Aorta (tissue), 5 donors: ENCODE measurements at regions not wholly inside any gene's neighbourhood (a gene's known extent, or its start where the extent isn't known, plus 50 kb on each side); places are given as distances from the start of the nearest gene placed in this dataset.

Experiments
- ATAC-seq: fragments of 200-7000 bp; cut with Tn5 transposase; one replicate; pipeline ENCODE4 v1.9.1; 2022; ENCODE audit warnings: moderate library complexity; ENCODE audit not compliant: low FRiP score
- DNase-seq, 2 donors: peaks; one replicate each; pipeline ENCODE4 v3.0.0-alpha.2; 2020
- H3K27ac ChIP-seq, 2 donors: one replicate each; pipeline ENCODE4 v1.5.1; 2013; ENCODE audit warnings: low read length in 2 of 2, mild to moderate bottlenecking in 2 of 2, moderate library complexity in 2 of 2, control low read depth in 1 of 2, inconsistent platforms in 1 of 2, low read depth in 1 of 2
- H3K27me3 ChIP-seq, 2 donors: one replicate each; pipeline ENCODE4 v1.6.1; 2013; ENCODE audit warnings: control low read depth in 1 of 2, low read length in 1 of 2, mild to moderate bottlenecking in 1 of 2, moderate library complexity in 1 of 2; ENCODE audit not compliant: insufficient read depth in 2 of 2, control insufficient read depth in 1 of 2
- H3K36me3 ChIP-seq, 2 donors: one replicate each; pipeline ENCODE4 v1.6.1; 2013; ENCODE audit warnings: control low read depth in 1 of 2, low read length in 1 of 2, mild to moderate bottlenecking in 1 of 2; ENCODE audit not compliant: insufficient read depth in 2 of 2, control insufficient read depth in 1 of 2
- H3K4me1 ChIP-seq, 2 donors: one replicate each; pipeline ENCODE4 v1.6.1; 2013; ENCODE audit warnings: low read length in 2 of 2, control low read depth in 1 of 2, mild to moderate bottlenecking in 1 of 2, moderate library complexity in 1 of 2; ENCODE audit not compliant: insufficient read depth in 2 of 2, control insufficient read depth in 1 of 2
- H3K4me3 ChIP-seq, 2 donors: one replicate each; pipeline ENCODE4 v1.5.1; 2013; ENCODE audit warnings: low read length in 2 of 2, control low read depth in 1 of 2, mild to moderate bottlenecking in 1 of 2
- H3K9me3 ChIP-seq: one replicate; pipeline ENCODE4 v1.6.1; 2013; ENCODE audit warnings: mild to moderate bottlenecking, low read length; ENCODE audit not compliant: control insufficient read depth
- WGBS, 2 donors: extraction: QIAGEN DNeasy Blood & Tissue Kit; methylation state at CpG; one replicate each; pipeline ENCODE4 v1.1.7; 2013; 5-methylcytosine and 5-hydroxymethylcytosine counted together
- intact Hi-C, 2 donors: fragments of 100-400 bp; cut with DNase I; formaldehyde crosslinking; loops; one replicate each; pipeline versions ENCODE4 v1.14.2 to v1.15.0; 2022
- donor health status: healthy with polysubstance abuse.
- donor health status: Bipolar disorder and iron deficiency.
- donor health status: DM: no; HTN: no; CAD: no.
- donor health status: DM: no; HTN: no; CAD: no.
- donor health status: DM: yes; HTN: yes; CAD: no.

DNA sequence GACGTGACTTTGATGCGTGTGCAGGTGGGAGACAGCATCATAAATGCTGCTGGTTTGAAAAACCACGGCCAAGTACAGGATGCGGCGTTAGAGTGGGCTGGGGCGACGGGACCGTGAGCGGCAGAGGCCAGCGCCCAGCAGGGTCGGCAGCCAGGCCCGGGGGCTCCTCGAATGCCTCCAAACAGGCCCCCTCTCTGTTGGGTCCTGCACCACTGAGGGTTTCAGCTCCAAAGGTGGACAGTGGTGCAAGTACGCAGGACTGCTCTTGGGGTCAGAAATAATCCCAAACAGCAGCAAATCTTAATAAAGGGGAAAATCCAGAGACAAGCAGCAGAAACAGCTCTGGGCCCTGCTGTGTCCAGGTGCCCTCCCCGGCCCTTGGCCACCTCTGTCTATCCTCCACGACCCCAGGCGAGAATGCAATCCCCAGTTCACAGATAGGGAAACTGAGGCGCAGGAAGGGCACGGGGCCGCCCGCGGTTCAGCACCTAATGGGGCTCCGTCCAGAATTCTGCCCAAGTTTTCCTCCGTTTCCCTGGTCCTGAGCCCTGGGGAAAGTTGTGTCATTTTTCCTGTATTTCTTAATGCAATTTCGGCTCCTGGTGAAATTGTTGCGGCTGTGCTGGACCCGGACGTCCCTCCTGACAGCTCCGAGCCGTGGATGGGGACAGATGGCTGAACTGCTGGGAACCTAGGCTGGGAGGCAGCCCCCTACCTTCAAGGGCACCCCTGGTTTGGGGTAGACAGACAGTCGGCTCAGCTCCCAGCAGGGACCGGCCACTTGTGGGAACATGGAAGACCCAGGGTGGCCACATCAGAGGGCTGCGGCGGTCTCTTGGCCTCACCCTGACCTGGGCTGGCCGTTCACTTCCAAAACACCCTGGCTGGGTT, 97.4 kb downstream of the FOXL3 start:
- no peaks in the 10 kb centered on the region for H3K9me3 ChIP-seq
- intact Hi-C loops: no loop called here

DNA sequence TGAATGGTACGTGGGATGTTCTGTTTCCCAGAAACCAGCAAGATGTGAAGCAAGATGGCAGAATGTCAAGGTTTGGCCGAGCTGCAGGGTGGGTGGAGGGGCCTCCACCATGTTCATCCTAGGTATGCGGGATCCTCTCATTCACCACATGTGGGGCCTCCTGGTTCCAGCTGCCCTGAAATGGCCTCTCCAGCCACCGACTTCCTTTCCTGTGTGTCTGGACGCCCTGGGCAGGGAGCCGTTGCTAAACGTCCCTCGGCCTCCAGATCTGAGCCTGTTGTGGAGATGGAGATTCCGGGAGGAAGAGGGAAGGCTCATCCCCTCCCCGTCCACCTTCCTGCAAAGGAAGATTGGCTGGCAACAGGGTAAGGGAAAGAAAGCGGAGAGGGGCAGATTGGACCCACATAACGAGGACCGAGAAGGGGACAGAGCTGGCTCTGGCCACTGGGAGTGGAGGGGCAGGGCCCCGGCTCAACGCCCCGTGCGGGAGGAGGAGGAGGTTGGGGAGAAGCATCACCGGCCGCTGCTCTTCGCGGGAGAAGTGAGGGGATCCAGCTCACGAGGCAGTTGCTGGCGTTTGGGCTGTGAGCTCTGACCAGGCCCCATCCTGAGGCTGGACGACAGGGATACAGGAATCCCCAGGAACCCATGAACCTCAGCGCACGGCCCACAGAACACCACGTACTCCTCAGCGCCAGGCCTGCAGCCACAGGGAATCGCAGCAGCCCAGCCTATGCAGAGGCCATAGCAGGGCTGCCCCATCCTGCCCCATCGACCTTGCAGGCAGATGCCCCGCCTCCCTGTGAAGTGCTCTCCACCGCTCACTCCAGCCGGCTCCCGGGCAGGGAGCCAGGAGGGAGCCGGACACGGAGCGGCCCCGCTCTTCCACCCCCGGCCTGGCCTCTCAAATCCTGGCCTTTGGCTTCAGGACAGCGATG, 98.3 kb downstream of the FOXL3 start:
- no peaks in the 10 kb centered on the region for H3K27me3 ChIP-seq
- ATAC-seq: no peak
- intact Hi-C loops: no loop called here
- H3K4me1 ChIP-seq: no peaks in the 10 kb centered on the region
- H3K27ac ChIP-seq: no peak overlapping the region
- no peaks in the 10 kb centered on the region for H3K9me3 ChIP-seq
- no peaks in the 10 kb centered on the region for H3K36me3 ChIP-seq
- DNase-seq: peak; percentile 35 to 64
- WGBS, 2 donors: 89 to 92% methylated on average over 40 of the region's 40 CpGs
- H3K4me3 ChIP-seq: no peak overlapping the region

More for the DNA sequence above, 97.4 kb downstream of the FOXL3 start:
- no peak for ATAC-seq
- no peak overlapping the region for H3K27ac ChIP-seq
- no peak overlapping the region for H3K4me3 ChIP-seq
- no peaks in the 10 kb centered on the region for H3K27me3 ChIP-seq
- 94 to 96% methylated on average over 35 of the region's 35 CpGs for WGBS, 2 donors
- H3K36me3 ChIP-seq: no peaks in the 10 kb centered on the region
- peak; percentile 35 to 72 for DNase-seq
- H3K4me1 ChIP-seq: no peaks in the 10 kb centered on the region

GRCh38 chr7:388961-389701, 99.2 kb downstream of the FOXL3 start:
- intact Hi-C loops: no loop called here
- Histone ChIP-seq H3K4me1 (no peaks in the 10 kb centered on the region), H3K36me3 (no peaks in the 10 kb centered on the region), H3K27me3 (no peaks in the 10 kb centered on the region), H3K9me3 (no peaks in the 10 kb centered on the region), H3K4me3 (no peak overlapping the region), H3K27ac (no peak overlapping the region)
- ATAC-seq: no peak
- WGBS, 2 donors: 97 to 98% methylated on average over 31 of the region's 31 CpGs
- DNase-seq: peak; percentile 29 to 68

DNA sequence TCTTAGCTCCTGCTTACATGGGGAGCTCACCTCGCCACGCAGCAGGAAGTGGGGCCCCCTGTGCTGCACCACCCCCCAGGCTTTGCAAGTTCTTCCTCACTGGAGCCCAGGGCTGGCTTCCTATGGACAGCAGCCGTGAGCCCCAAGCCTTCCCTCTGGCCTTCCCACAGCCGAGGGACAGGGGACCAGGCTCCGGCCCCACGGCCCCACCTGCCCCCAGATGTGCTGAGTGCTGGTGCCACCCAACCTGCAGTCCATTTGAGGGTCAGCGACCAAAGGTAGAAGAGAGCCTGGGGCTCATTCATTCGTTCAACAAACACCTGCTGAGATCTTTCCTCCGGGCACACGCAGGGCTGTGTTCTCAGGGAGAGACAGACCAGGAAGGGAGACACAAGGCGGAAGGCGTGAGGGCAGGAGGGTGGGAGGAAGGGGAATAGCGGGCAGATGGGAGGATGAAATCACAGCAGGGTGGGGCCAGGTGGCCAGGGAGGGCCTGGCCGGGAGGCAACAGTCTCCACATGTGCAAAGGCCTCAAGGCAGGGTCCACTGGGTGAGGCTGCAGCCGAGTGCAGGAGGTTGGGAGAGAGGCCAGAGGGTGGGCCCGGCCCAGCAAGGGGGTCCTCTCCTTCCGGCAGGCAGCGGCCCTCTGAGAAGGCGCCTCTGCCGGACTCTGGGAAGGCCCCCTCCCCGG, 100.1 kb downstream of the FOXL3 start:
- Histone ChIP-seq H3K27ac (no peak overlapping the region), H3K4me3 (no peak overlapping the region), H3K36me3 (no peaks in the 10 kb centered on the region), H3K27me3 (no peaks in the 10 kb centered on the region), H3K4me1 (no peaks in the 10 kb centered on the region), H3K9me3 (no peaks in the 10 kb centered on the region)
- ATAC-seq: no peak
- WGBS, 2 donors: 86 to 87% methylated on average over 17 to 21 of the region's 21 CpGs
- intact Hi-C loops: no loop called here
- peak; percentile 33 to 67 for DNase-seq

DNA sequence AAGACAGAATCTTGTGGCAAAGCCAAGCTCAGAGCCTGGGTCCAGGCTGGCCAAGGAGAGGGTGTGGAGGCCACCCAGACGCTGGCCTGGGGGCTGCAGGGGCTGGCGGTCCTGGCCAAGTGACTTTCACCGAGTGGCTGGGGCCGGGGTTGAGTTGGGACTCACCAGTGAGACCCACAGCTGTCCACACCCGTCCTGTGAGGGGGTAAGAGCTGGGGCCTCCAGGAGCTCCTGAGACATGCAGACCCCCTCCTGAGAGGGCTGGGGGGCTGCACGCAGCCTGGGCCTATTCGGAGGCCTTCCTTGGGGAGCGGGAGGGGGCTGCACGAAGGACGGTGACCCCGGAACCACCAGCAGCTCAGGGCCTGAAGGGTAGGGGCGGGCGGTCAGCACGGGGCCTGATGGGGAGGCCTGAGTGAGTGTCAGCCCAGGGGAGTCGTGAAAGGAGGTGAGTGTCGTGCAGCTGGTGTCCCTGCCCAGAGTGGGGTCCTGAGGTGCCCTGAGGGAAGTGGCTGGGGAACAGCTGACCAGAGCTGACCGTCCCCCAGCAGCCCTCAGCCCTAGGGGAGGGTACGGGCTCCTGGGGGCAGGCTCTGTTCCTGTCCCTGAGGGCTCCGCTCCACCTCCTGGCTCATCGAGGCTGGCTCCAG, 100.9 kb downstream of the FOXL3 start:
- H3K4me1 ChIP-seq: no peaks in the 10 kb centered on the region
- peak; percentile 13 for ATAC-seq
- no peak overlapping the region for H3K27ac ChIP-seq
- DNase-seq: peak in 1 of 2 donors; percentile 74
- H3K9me3 ChIP-seq: no peaks in the 10 kb centered on the region
- no peak overlapping the region for H3K4me3 ChIP-seq
- WGBS, 2 donors: 86 to 90% methylated on average over 18 to 20 of the region's 20 CpGs
- H3K36me3 ChIP-seq: no peaks in the 10 kb centered on the region
- no peaks in the 10 kb centered on the region for H3K27me3 ChIP-seq
- intact Hi-C loops: no loop called here

DNA sequence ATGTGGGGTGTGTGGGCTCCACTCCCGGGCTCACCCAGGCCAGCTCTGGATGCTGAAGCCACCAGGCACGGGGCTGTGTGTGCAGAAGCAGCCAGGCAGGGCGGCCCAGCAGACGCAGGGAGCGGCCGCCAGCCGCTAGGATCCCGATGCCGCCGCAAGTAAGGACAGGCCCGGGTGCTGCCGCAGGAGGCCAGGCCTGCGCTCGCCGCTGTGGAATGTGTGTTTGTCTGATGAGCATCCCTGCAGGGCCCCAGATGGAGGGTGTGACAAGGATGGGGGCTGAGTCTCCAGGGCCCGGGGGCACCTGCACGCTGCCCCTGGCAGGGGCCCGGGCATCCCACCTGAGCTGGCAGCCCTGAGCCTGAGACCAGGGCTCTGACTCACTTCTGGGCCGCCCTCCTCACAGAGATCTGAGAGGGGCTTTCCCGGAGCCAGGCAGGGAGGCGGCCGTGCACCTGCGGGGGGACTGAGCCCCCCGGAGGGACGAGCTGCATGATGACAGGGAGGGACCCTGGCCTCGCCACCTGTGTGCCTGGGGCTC, 101.5 kb downstream of the FOXL3 start:
- intact Hi-C loops: no loop called here
- H3K4me3 ChIP-seq: no peak overlapping the region
- no peak overlapping the region for H3K27ac ChIP-seq
- no peaks in the 10 kb centered on the region for H3K4me1 ChIP-seq
- H3K27me3 ChIP-seq: no peaks in the 10 kb centered on the region
- H3K36me3 ChIP-seq: no peaks in the 10 kb centered on the region
- DNase-seq: peak; percentile 37 to 68
- ATAC-seq: peak; percentile 36
- no peaks in the 10 kb centered on the region for H3K9me3 ChIP-seq
- WGBS, 2 donors: 90 to 94% methylated on average over 25 to 26 of the region's 26 CpGs

DNA sequence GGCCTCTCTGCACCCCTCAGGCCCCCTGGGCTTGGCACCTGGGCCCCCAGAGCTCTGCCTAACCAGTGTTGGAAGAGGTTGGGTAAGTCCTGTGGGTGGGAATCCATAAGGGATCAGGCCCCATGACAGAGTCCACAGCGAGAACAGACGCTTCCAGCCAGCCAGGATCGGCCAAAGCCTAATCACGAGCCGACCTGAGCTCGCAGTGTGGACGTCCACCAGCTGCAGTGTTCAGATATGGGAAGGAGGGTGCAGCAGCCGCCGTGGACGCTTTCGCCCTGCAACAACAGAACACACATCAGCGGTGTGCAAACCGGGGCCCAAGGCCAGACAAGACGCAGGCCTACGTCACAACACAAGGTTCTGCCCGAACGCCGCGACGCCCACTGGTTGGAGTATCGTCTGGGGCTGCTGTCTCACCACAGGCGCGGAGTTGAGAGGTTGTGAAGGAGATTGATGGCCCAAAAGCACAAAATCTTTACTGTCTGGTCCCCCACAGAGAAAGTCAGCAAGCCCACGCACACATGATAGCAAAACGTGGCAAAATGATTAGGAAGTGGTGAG, 102.1 kb downstream of the FOXL3 start:
- WGBS, 2 donors: 93 to 95% methylated on average over 25 of the region's 25 CpGs
- Histone ChIP-seq H3K4me3 (no peak overlapping the region), H3K9me3 (peaks cover under 1% of the 10 kb centered on the region), H3K4me1 (no peaks in the 10 kb centered on the region), H3K36me3 (no peaks in the 10 kb centered on the region), H3K27me3 (no peaks in the 10 kb centered on the region), H3K27ac (no peak overlapping the region)
- no peak for DNase-seq
- no peak for ATAC-seq
- intact Hi-C loops: no loop called here
